PFSK-1 (cell line): ENCODE measurements at regions not wholly inside any gene's neighbourhood (a gene's known extent, or its start where the extent isn't known, plus 50 kb on each side); places are given as distances from the start of the nearest gene placed in this dataset.

Experiments used
- FOXP2 ChIP-seq: optimal IDR thresholded peaks from 2 replicates; pipeline ENCODE3; 2011; ENCODE audit warnings: borderline replicate concordance, control low read depth, inconsistent platforms; ENCODE audit not compliant: insufficient read depth; ENCODE audit errors: extremely low read length, extremely low read depth
- POLR2AphosphoS5 ChIP-seq: IDR thresholded peaks from 2 replicates; pipeline ENCODE4 v1.6.1; 2012; ENCODE audit warnings: low read depth, mild to moderate bottlenecking, control low read depth, low read length, moderate library complexity
- REST ChIP-seq, 2 experiments: IDR thresholded peaks; 2 replicates each; pipeline versions ENCODE4 v1.6.1 to v1.8.0; 2011 to 2012; ENCODE audit warnings: low read depth in 2 of 2, low read length in 2 of 2, control low read depth in 1 of 2, inconsistent platforms in 1 of 2, mild to moderate bottlenecking in 1 of 2, moderate library complexity in 1 of 2; ENCODE audit not compliant: insufficient read depth in 1 of 2
- SIN3A ChIP-seq: IDR thresholded peaks from 2 replicates; pipeline ENCODE4 v1.6.1; 2012; ENCODE audit warnings: mild to moderate bottlenecking, low read length, moderate library complexity, borderline replicate concordance; ENCODE audit not compliant: insufficient read depth
- TAF1 ChIP-seq: IDR thresholded peaks from 2 replicates; pipeline ENCODE4 v1.6.1; 2012; ENCODE audit warnings: low read length, control low read depth, borderline replicate concordance; ENCODE audit not compliant: insufficient read depth

GRCh38 chr20:41716436-41716835 lies 98.3 kb upstream of the CHD6 start:
- TF ChIP-seq REST (IDR thresholded peaks at IDR 0.05; ENCODE audit: insufficient read depth in 1 of 2, low read depth in 2 of 2, low read length in 2 of 2), result no peak
- no peak for TF ChIP-seq SIN3A
- TF ChIP-seq TAF1, result no peak
- TF ChIP-seq POLR2AphosphoS5, result no peak
- TF ChIP-seq FOXP2, result no peak
